22Rv1 (cell line): ENCODE measurements at regions not wholly inside any gene's neighbourhood (a gene's known extent, or its start where the extent isn't known, plus 50 kb on each side); places are given as distances from the start of the nearest gene placed in this dataset.

Experiments
- H3K27ac ChIP-seq: fragments of 450-650 bp; 2 replicates; pipeline ENCODE4 v1.5.1; 2017
- CTCF ChIP-seq: fragments of 450-650 bp; IDR thresholded peaks from 2 replicates; pipeline ENCODE4 v1.5.1; 2017; ENCODE audit warnings: mild to moderate bottlenecking
- ZFX ChIP-seq: fragments of 450-650 bp; IDR thresholded peaks from 2 replicates; pipeline ENCODE4 v1.6.1; 2017; ENCODE audit warnings: antibody characterized with exemption, borderline replicate concordance

DNA sequence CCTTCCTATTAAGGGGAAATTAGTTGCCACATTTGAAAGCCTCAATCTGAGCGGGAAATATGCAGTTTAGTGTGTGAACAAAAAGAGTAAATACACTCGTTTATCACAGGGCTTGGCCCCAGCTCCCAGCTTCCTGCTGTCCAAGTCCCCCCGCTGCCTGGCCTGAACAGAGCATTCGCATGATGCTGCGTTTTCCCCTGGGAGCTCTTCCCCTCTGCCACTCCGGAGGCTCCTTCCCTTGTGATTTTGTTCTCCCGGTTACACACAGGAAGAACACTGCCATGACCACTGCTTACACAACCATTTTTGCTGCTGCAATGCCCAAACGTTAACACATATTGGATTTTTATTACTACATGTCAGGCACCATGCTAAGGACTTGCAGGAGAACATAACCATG lies 120.7 kb upstream of the ADARB2 start:
- no peak overlapping the region for H3K27ac ChIP-seq
- TF ChIP-seq CTCF: no peak
- no peak for TF ChIP-seq ZFX

GRCh38 chr10:1855911-1856310 lies 118.6 kb upstream of the ADARB2 start:
- H3K27ac ChIP-seq: no peak overlapping the region
- TF ChIP-seq CTCF: no peak
- no peak for TF ChIP-seq ZFX

DNA sequence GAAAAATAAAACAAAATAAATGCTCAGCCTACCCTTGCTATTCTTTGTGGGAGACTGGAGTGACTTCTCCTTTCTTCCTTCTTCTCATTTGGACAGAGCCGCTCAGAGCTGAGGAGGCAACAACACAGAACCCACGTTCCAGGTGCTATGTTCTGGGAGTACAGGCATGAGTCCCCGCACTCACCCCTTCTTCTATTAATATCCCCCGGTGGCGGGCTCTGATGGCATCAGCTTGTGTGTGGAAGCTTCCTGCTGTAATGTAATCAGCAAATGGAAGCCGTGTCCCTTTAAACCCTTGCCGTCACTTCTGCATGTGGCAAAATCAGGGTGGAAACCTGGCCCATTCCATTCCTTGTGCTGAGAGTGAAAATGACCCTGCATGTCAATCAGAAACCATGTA lies 116.9 kb upstream of the ADARB2 start:
- TF ChIP-seq CTCF (no peak), ZFX (no peak)
- H3K27ac ChIP-seq: no peak overlapping the region

- TF ChIP-seq ZFX (no peak), CTCF (no peak)
- H3K27ac ChIP-seq: no peak overlapping the region
Observed at GRCh38 chr10:1853801-1854200, 116.5 kb upstream of the ADARB2 start.

DNA sequence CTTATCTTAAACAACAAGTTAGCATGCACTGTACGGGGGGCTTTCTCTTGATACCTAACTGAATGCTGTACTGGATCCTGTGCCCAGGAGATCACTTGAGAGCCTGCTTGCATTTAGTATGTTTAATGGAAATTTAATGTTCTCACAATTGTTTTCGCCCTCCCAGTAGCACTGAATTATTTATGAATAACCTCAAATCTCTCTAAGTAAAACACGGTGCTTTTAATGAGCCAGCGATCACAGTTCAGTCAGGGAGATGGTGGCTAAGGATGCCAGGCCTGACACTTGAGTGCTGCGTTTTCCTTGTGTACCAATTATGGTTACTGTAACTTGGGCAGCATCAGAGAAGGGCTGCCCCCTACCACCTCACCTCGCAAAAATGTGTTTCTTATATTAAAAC lies 115.5 kb upstream of the ADARB2 start:
- TF ChIP-seq CTCF (no peak), ZFX (no peak)
- H3K27ac ChIP-seq: no peak overlapping the region

GRCh38 chr10:1851762-1852161 lies 114.4 kb upstream of the ADARB2 start:
- no peak overlapping the region for H3K27ac ChIP-seq
- no peak for TF ChIP-seq CTCF
- TF ChIP-seq ZFX: no peak

DNA sequence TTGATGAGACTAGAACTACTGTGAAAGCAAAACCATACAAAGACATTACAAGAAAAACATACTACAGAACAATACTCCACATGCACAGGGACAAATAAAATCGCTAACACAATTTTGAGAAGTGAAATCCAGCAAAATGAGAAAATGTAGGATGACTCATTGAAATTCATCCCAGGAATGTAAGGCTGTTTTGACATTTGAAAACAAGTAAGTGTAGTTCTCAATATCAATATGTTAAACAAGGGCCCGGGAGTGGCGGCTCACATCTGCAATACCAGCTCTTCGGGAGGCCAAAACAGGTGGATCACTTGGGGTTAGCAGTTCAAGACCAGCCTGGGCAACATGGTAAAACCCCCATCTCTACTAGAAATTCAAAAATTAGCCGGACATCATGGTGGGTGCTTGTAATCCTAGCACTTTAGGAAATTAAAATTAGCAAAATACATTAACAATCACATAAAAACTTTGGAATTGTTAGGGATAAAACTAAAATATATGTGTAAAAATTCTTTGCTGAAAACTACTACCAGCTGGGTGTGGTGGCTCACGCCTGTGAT lies 113.7 kb upstream of the ADARB2 start:
- TF ChIP-seq ZFX: no peak
- no peak for TF ChIP-seq CTCF
- H3K27ac ChIP-seq: no peak overlapping the region
